H1 (cell line): ENCODE measurements at regions not wholly inside any gene's neighbourhood (a gene's known extent, or its start where the extent isn't known, plus 50 kb on each side); places are given as distances from the start of the nearest gene placed in this dataset.
A peak's percentile ranks its signal among the peaks of the same experiment; 100 is the strongest.

Experiments used
- CTCF ChIA-PET: fragments of 300-600 bp; sonication (Branson Sonifier 250); formaldehyde crosslinking; loops from one replicate; lab custom pipeline; 2021; ENCODE audit not compliant: partially characterized antibody; lab: Charles Lee
- POLR2A ChIA-PET: fragments of 300-600 bp; sonication (Branson Sonifier 250); formaldehyde crosslinking; loops from one replicate; lab custom pipeline; 2021; ENCODE audit warnings: inconsistent platforms; ENCODE audit not compliant: partially characterized antibody; lab: Charles Lee
- DNase-seq, 2 experiments: peaks; one replicate each; pipeline versions ENCODE4 v3.0.0 to v3.0.0-alpha.2; 2010 to 2022; ENCODE audit warnings: low spot score in 2 of 2, low read depth in 1 of 2, mixed read lengths in 1 of 2
- FAIRE-seq: peaks from 2 replicates; lab custom pipeline; 2011; peaks lifted over from hg19 to GRCh38; lab: Jason Lieb, UNC
- H2AFZ ChIP-seq: 2 replicates; pipeline ENCODE4 v1.8.1; 2012; ENCODE audit warnings: low read length, inconsistent platforms
- H2AK5ac ChIP-seq: 2 replicates; pipeline ENCODE4 v1.6.1; 2013; ENCODE audit warnings: low read depth, low read length
- H2BK120ac ChIP-seq: replicated peaks from 2 replicates; pipeline ENCODE3; 2013; ENCODE audit warnings: low read depth, low read length, inconsistent platforms
- H2BK12ac ChIP-seq: 2 replicates; pipeline ENCODE4 v1.6.1; 2013; ENCODE audit warnings: low read depth, low read length
- H2BK15ac ChIP-seq: 2 replicates; pipeline ENCODE4 v1.6.1; 2013; ENCODE audit warnings: low read length
- H2BK20ac ChIP-seq: 2 replicates; pipeline ENCODE4 v1.6.1; 2013; ENCODE audit warnings: low read length
- H2BK5ac ChIP-seq: 2 replicates; pipeline ENCODE4 v1.6.1; 2013; ENCODE audit warnings: low read depth, low read length
- H3K14ac ChIP-seq: 2 replicates; pipeline ENCODE4 v1.6.1; 2013; ENCODE audit warnings: inconsistent platforms; ENCODE audit not compliant: insufficient read length
- H3K18ac ChIP-seq: 2 replicates; pipeline ENCODE4 v1.6.1; 2013; ENCODE audit warnings: low read length; ENCODE audit errors: extremely low read depth
- H3K23ac ChIP-seq: 2 replicates; pipeline ENCODE4 v1.6.1; 2013; ENCODE audit warnings: inconsistent platforms; ENCODE audit not compliant: insufficient read length
- H3K23me2 ChIP-seq: 2 replicates; pipeline ENCODE4 v1.6.1; 2013; ENCODE audit warnings: low read depth, low read length
- H3K27ac ChIP-seq: 2 replicates; pipeline ENCODE4 v1.6.1; 2011; ENCODE audit warnings: low read depth, low read length, inconsistent platforms
- H3K27me3 ChIP-seq, 4 experiments: replicated peaks in 1 of 4; 1 replicate in 1 of 4; 2 replicates in 3 of 4; pipeline versions ENCODE4 v1.6.1 to v1.8.1; 2011 to 2013; ENCODE audit warnings: low read length in 3 of 4, mild to moderate bottlenecking in 3 of 4, inconsistent platforms in 2 of 4, mixed read lengths in 2 of 4, moderate library complexity in 1 of 4; ENCODE audit not compliant: control insufficient read depth in 3 of 4, insufficient read depth in 3 of 4; ENCODE audit errors: extremely low read depth in 1 of 4
- H3K36me3 ChIP-seq, 4 experiments: 2 replicates each; pipeline versions ENCODE4 v1.6.1 to v1.8.1; 2011 to 2013; ENCODE audit warnings: mild to moderate bottlenecking in 4 of 4, low read length in 3 of 4, moderate library complexity in 2 of 4, control low read depth in 1 of 4, inconsistent platforms in 1 of 4; ENCODE audit not compliant: insufficient read depth in 4 of 4, control insufficient read depth in 2 of 4
- H3K4ac ChIP-seq: replicated peaks from 2 replicates; pipeline ENCODE3; 2013; ENCODE audit warnings: low read length, low read depth, mixed read lengths, inconsistent platforms; ENCODE audit not compliant: insufficient read length
- H3K4me1 ChIP-seq, 4 experiments: replicated peaks in 1 of 4; 1 replicate in 1 of 4; 2 replicates in 3 of 4; pipeline versions ENCODE4 v1.6.1 to v1.8.1; 2011 to 2013; ENCODE audit warnings: low read length in 3 of 4, inconsistent platforms in 2 of 4, mixed read lengths in 1 of 4; ENCODE audit not compliant: insufficient read depth in 4 of 4, control insufficient read depth in 3 of 4
- H3K4me2 ChIP-seq, 2 experiments: 2 replicates each; pipeline versions ENCODE4 v1.6.1 to v1.8.1; 2011 to 2013; ENCODE audit warnings: low read depth in 2 of 2, low read length in 2 of 2, control low read depth in 1 of 2, inconsistent platforms in 1 of 2, mild to moderate bottlenecking in 1 of 2; ENCODE audit not compliant: insufficient read depth in 1 of 2
- H3K4me3 ChIP-seq, 4 experiments: fragments of 200-600, 300-600 bp in 1 of 4; sonication (generic), shearing (Covaris generic), sonication (Bioruptor Twin) in 1 of 4; 2 replicates each; pipeline versions ENCODE4 v1.5.1 to v1.8.1; 2011 to 2016; ENCODE audit warnings: low read length in 4 of 4, low read depth in 3 of 4, control low read depth in 2 of 4, inconsistent platforms in 2 of 4, mild to moderate bottlenecking in 2 of 4, mixed read lengths in 1 of 4, moderate library complexity in 1 of 4; ENCODE audit not compliant: insufficient read depth in 2 of 4; ENCODE audit errors: extremely low read depth in 1 of 4
- H3K56ac ChIP-seq: replicated peaks from 2 replicates; pipeline ENCODE3; 2013; ENCODE audit warnings: low read depth, mild to moderate bottlenecking, mixed read lengths, low read length, inconsistent platforms; ENCODE audit not compliant: insufficient read length
- H3K79me1 ChIP-seq: 2 replicates; pipeline ENCODE4 v1.6.1; 2013; ENCODE audit warnings: low read depth, low read length, control low read depth
- H3K79me2 ChIP-seq, 2 experiments: 2 replicates each; pipeline versions ENCODE4 v1.6.1 to v1.8.1; 2012 to 2013; ENCODE audit warnings: low read length in 2 of 2, mild to moderate bottlenecking in 2 of 2, inconsistent platforms in 1 of 2; ENCODE audit not compliant: insufficient read depth in 2 of 2, control insufficient read depth in 1 of 2
- H3K9ac ChIP-seq, 4 experiments: replicated peaks in 1 of 4; 1 replicate in 1 of 4; 2 replicates in 3 of 4; pipeline versions ENCODE4 v1.6.1 to v1.8.1; 2011 to 2013; ENCODE audit warnings: low read depth in 3 of 4, low read length in 3 of 4, control low read depth in 2 of 4, mild to moderate bottlenecking in 2 of 4, moderate library complexity in 2 of 4, inconsistent platforms in 1 of 4; ENCODE audit errors: extremely low read depth in 1 of 4
- H3K9me3 ChIP-seq, 2 experiments: 2 replicates each; pipeline versions ENCODE4 v1.6.1 to v1.8.1; 2012 to 2013; ENCODE audit warnings: mild to moderate bottlenecking in 2 of 2, moderate library complexity in 2 of 2, control low read depth in 1 of 2, inconsistent platforms in 1 of 2, low read depth in 1 of 2, low read length in 1 of 2, mixed read lengths in 1 of 2; ENCODE audit not compliant: insufficient read depth in 2 of 2
- H4K20me1 ChIP-seq, 2 experiments: replicated peaks in 1 of 2; 2 replicates each; pipeline versions ENCODE3 to v1.8.1; 2011 to 2013; ENCODE audit warnings: inconsistent platforms in 2 of 2, low read length in 2 of 2, mild to moderate bottlenecking in 1 of 2; ENCODE audit not compliant: insufficient read depth in 2 of 2, control insufficient read depth in 1 of 2
- H4K5ac ChIP-seq: 2 replicates; pipeline ENCODE4 v1.6.1; 2013; ENCODE audit warnings: low read length, low read depth, mixed read lengths, inconsistent platforms; ENCODE audit not compliant: insufficient read length
- H4K8ac ChIP-seq: 2 replicates; pipeline ENCODE4 v1.8.0; 2013; ENCODE audit warnings: mild to moderate bottlenecking, moderate library complexity, low read length, inconsistent platforms; ENCODE audit not compliant: insufficient read depth; ENCODE audit errors: extremely low read depth
- H4K91ac ChIP-seq: replicated peaks from 2 replicates; pipeline ENCODE3; 2013; ENCODE audit warnings: low read length, mixed read lengths, inconsistent platforms; ENCODE audit not compliant: insufficient read length
- ATF3 ChIP-seq: IDR thresholded peaks from 2 replicates; pipeline ENCODE4 v1.6.1; 2011; ENCODE audit warnings: low read depth, mild to moderate bottlenecking, low read length; ENCODE audit not compliant: insufficient read depth
- BACH1 ChIP-seq: IDR thresholded peaks from 2 replicates; pipeline ENCODE4 v1.6.1; 2012; ENCODE audit warnings: low read length, improper control_type of control experiment
- BRCA1 ChIP-seq: IDR thresholded peaks from 2 replicates; pipeline ENCODE4 v1.6.1; 2012; ENCODE audit warnings: low read depth, low read length, improper control_type of control experiment
- JUN ChIP-seq: IDR thresholded peaks from 2 replicates; pipeline ENCODE4 v1.6.1; 2011; ENCODE audit warnings: low read depth, mild to moderate bottlenecking, improper control_type of control experiment, low read length
- MAX ChIP-seq: IDR thresholded peaks from 2 replicates; pipeline ENCODE4 v1.6.1; 2012; ENCODE audit warnings: inconsistent platforms
- NRF1 ChIP-seq: IDR thresholded peaks from 2 replicates; pipeline ENCODE4 v1.6.1; 2011; ENCODE audit warnings: mild to moderate bottlenecking, low read depth, low read length, improper control_type of control experiment
- POU5F1 ChIP-seq: IDR thresholded peaks from 2 replicates; pipeline ENCODE4 v1.6.1; 2011; ENCODE audit warnings: low read depth, mild to moderate bottlenecking, low read length, moderate library complexity
- RNF2 ChIP-seq: fragments of 200-900, 300-1000 bp; sonication (generic); IDR thresholded peaks from 2 replicates; pipeline ENCODE4 v1.7.1; 2016; ENCODE audit warnings: borderline replicate concordance, low read depth, mild to moderate bottlenecking, antibody characterized with exemption, low read length; ENCODE audit not compliant: poor library complexity, severe bottlenecking; ENCODE audit errors: missing control alignments
- SP4 ChIP-seq: IDR thresholded peaks from 2 replicates; pipeline ENCODE4 v1.6.1; 2012; ENCODE audit warnings: low read length, inconsistent platforms
- SUZ12 ChIP-seq: fragments of 200-600 bp; sonication (generic); IDR thresholded peaks from 2 replicates; pipeline ENCODE4 v1.6.1; 2012; ENCODE audit warnings: mild to moderate bottlenecking, inconsistent platforms, low read length, moderate library complexity, mixed read lengths

DNA sequence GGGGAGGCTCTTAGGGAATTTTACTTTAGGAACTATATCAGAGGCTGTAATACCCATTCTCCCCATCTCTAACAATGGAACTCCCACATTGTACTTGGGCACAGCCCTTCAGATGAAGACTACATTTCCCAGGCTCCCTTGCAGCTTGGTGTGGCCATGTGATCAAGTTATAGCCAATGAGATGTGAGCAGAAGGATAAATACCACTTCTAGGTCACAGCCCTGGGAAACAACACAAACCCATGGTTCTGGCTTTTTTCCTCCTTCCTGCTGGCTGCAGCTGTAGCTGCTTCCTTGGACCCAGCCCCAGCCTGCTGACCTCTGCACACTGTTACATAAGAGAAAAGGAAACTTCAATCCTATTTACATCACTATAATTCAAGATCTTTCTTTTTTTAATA lies 445.9 kb upstream of the JARID2 start:
- no peak overlapping the region for H2BK5ac ChIP-seq
- H2BK15ac ChIP-seq: no peak overlapping the region
- no peak overlapping the region for H4K5ac ChIP-seq
- no peak overlapping the region for H4K91ac ChIP-seq
- H2BK20ac ChIP-seq: no peak overlapping the region
- no peak overlapping the region for H3K18ac ChIP-seq
- H4K20me1 ChIP-seq: no peaks in the 10 kb centered on the region
- CTCF ChIA-PET: interaction anchor here (1.0 kb wide), 1 partner anchor 12 kb away, joined by 3 read pairs; no protein-coding TSS in a partner anchor
- no peak overlapping the region for H3K56ac ChIP-seq
- H3K4ac ChIP-seq: no peak overlapping the region
- no peak overlapping the region for H2AK5ac ChIP-seq
- H2BK120ac ChIP-seq: no peak overlapping the region
- no peak overlapping the region for H3K4me2 ChIP-seq
- H3K23me2 ChIP-seq: peaks cover 2% of the 10 kb centered on the region; the same call in 1 of the 2 replicates
- H3K9me3 ChIP-seq: peaks cover 6% of the 10 kb centered on the region in 2 experiments; a peak in 3 of 4 replicates
- H2AFZ ChIP-seq: no peak overlapping the region
- H3K79me2 ChIP-seq: no peaks in the 10 kb centered on the region
- no peaks in the 10 kb centered on the region for H3K79me1 ChIP-seq
- POLR2A ChIA-PET: interaction anchor here (1.0 to 1.3 kb wide), 2 partner anchors 12 to 168 kb away, joined by 3 read pairs; no protein-coding TSS in a partner anchor
- H3K27me3 ChIP-seq: peaks cover 0 to 5% (median 3%) of the 10 kb centered on the region in 4 experiments; a peak in 4 of 7 replicates
- H3K4me1 ChIP-seq: peaks cover 0 to 9% (median 5%) of the 10 kb centered on the region in 4 experiments; a peak in 5 of 7 replicates
- no peak overlapping the region for H3K23ac ChIP-seq
- H3K4me3 ChIP-seq: no peak overlapping the region
- FAIRE-seq (peak; percentile 98), DNase-seq (no peak)
- H3K9ac ChIP-seq: no peak overlapping the region
- no peak overlapping the region for H4K8ac ChIP-seq
- no peaks in the 10 kb centered on the region for H3K36me3 ChIP-seq
- H3K27ac ChIP-seq: no peak overlapping the region
- no peak overlapping the region for H3K14ac ChIP-seq
- H2BK12ac ChIP-seq: no peak overlapping the region
- TF ChIP-seq POU5F1 (no peak), SUZ12 (no peak), MAX (0 out of 2 replicates have a peak, but pooled peaks have one; percentile 12), BACH1 (no peak), RNF2 (no peak), ATF3 (peak; percentile 71; the same call in 1 of the 2 replicates), SP4 (no peak), NRF1 (no peak), BRCA1 (no peak), JUN (no peak)
